Anterior cingulate cortex (tissue), 58 donors: ENCODE measurements at regions not wholly inside any gene's neighbourhood (a gene's known extent, or its start where the extent isn't known, plus 50 kb on each side); places are given as distances from the start of the nearest gene placed in this dataset.
"Not testable (repeated sequence)": the region's sequence is repeated elsewhere in the genome, so short reads cannot be mapped to it uniquely, and the experiment has no call there.

Experiments
- DNase-seq, 58 donors: peaks; one replicate each; lab custom pipeline; 2025; lab: John Stamatoyannopoulos, UW

- no peak for DNase-seq
These were observed 777.8 kb upstream of the PRMT6 start for GRCh38 chr1:106278716-106279115.

GRCh38 chr1:106289265-106289928, 767.1 kb upstream of the PRMT6 start:
- DNase-seq, result no peak

- DNase-seq, result no peak
These were observed 765.5 kb upstream of the PRMT6 start for GRCh38 chr1:106290805-106291501.

GRCh38 chr1:106292130-106292529, 764.3 kb upstream of the PRMT6 start:
- DNase-seq, result no peak

- no peak for DNase-seq
These were observed 760.0 kb upstream of the PRMT6 start for GRCh38 chr1:106296431-106296830.

GRCh38 chr1:106304106-106304505, 752.4 kb upstream of the PRMT6 start:
- DNase-seq, result no peak

GRCh38 chr1:106319612-106320011, 736.9 kb upstream of the PRMT6 start:
- no peak for DNase-seq

GRCh38 chr1:106325600-106325999, 730.9 kb upstream of the PRMT6 start:
- no peak for DNase-seq

- DNase-seq, result no peak
These were observed 712.0 kb upstream of the PRMT6 start for GRCh38 chr1:106344494-106344893.

GRCh38 chr1:106360252-106360651, 696.2 kb upstream of the PRMT6 start:
- DNase-seq, result no peak

GRCh38 chr1:106366627-106367319, 689.7 kb upstream of the PRMT6 start:
- no peak for DNase-seq

- no peak for DNase-seq
These were observed 678.2 kb upstream of the PRMT6 start for GRCh38 chr1:106378261-106378660.

- no peak for DNase-seq
These were observed 675.7 kb upstream of the PRMT6 start for GRCh38 chr1:106380772-106381171.

GRCh38 chr1:106389160-106389559, 667.3 kb upstream of the PRMT6 start:
- DNase-seq, result not testable (repeated sequence)

- no peak for DNase-seq
These were observed 663.4 kb upstream of the PRMT6 start for GRCh38 chr1:106393046-106393445.

GRCh38 chr1:106396020-106396419, 660.5 kb upstream of the PRMT6 start:
- no peak for DNase-seq

- DNase-seq, result no peak
These were observed 658.1 kb upstream of the PRMT6 start for GRCh38 chr1:106398391-106398790.

- DNase-seq, result no peak
These were observed 650.4 kb upstream of the PRMT6 start for GRCh38 chr1:106406114-106406513.

GRCh38 chr1:106412321-106412720, 644.2 kb upstream of the PRMT6 start:
- DNase-seq, result not testable (repeated sequence)

GRCh38 chr1:106435269-106435668, 621.2 kb upstream of the PRMT6 start:
- DNase-seq, result no peak

GRCh38 chr1:106439475-106439874, 617.0 kb upstream of the PRMT6 start:
- DNase-seq, result no peak

GRCh38 chr1:106447466-106447865, 609.0 kb upstream of the PRMT6 start:
- DNase-seq, result no peak
